ENCODE measurements at regions not wholly inside any gene's neighbourhood (a gene's known extent, or its start where the extent isn't known, plus 50 kb on each side); places are given as distances from the start of the nearest gene placed in this dataset.

- no peaks in the 10 kb centered on the region for H3K4me1 ChIP-seq (ENCODE audit: insufficient read depth)
- 85% methylated on average over 9 of the region's 9 CpGs for WGBS (ENCODE audit: low lambda C conversion rate, missing lambda C conversion rate)
Measured at GRCh38 chr10:2782950-2783349, 284.4 kb upstream of the PFKP start.

GRCh38 chr10:2782265-2782664, 285.1 kb upstream of the PFKP start:
- no peaks in the 10 kb centered on the region for H3K9me3 ChIP-seq (ENCODE audit: low read depth)
- H3K27me3 ChIP-seq = no peaks in the 10 kb centered on the region
- H3K27ac ChIP-seq = no peak overlapping the region
- H3K36me3 ChIP-seq (replicated peaks; ENCODE audit: insufficient read depth, low read depth) = no peaks in the 10 kb centered on the region
- no peaks in the 10 kb centered on the region for H4K20me1 ChIP-seq (ENCODE audit: insufficient read depth, poor library complexity, severe bottlenecking)
- no peaks in the 10 kb centered on the region for H3K9me2 ChIP-seq (replicated peaks; ENCODE audit: insufficient read depth)
- H3K4me3 ChIP-seq = no peak overlapping the region
- TF ChIP-seq CTCF (IDR thresholded peaks at IDR 0.05; ENCODE audit: poor library complexity) (no peak), EZH2 (IDR thresholded peaks at IDR 0.05; ENCODE audit: borderline replicate concordance) (no peak), EZH2phosphoT487 (IDR thresholded peaks at IDR 0.05; ENCODE audit: low read depth, severe bottlenecking, unreplicated experiment) (no peak)
- H3K4me2 ChIP-seq = no peak overlapping the region
- DNase-seq (ENCODE audit: low spot score) = no peak
- no peaks in the 10 kb centered on the region for H3K79me2 ChIP-seq
- no peak overlapping the region for H2AFZ ChIP-seq
- H3K4me1 ChIP-seq (ENCODE audit: insufficient read depth) = no peaks in the 10 kb centered on the region
- 76% methylated on average over 3 of the region's 3 CpGs for WGBS (ENCODE audit: low lambda C conversion rate, missing lambda C conversion rate)

More at GRCh38 chr10:2782950-2783349, 284.4 kb upstream of the PFKP start:
- H3K4me3 ChIP-seq = no peak overlapping the region
- no peaks in the 10 kb centered on the region for H3K79me2 ChIP-seq
- no peaks in the 10 kb centered on the region for H3K27me3 ChIP-seq
- H3K9me3 ChIP-seq (ENCODE audit: low read depth) = no peaks in the 10 kb centered on the region
- no peaks in the 10 kb centered on the region for H4K20me1 ChIP-seq (ENCODE audit: insufficient read depth, poor library complexity, severe bottlenecking)
- no peak for DNase-seq (ENCODE audit: low spot score)
- no peaks in the 10 kb centered on the region for H3K36me3 ChIP-seq (replicated peaks; ENCODE audit: insufficient read depth, low read depth)
- no peak for TF ChIP-seq CTCF (IDR thresholded peaks at IDR 0.05; ENCODE audit: poor library complexity)
- TF ChIP-seq EZH2phosphoT487 (IDR thresholded peaks at IDR 0.05; ENCODE audit: low read depth, severe bottlenecking, unreplicated experiment) = no peak
- TF ChIP-seq EZH2 (IDR thresholded peaks at IDR 0.05; ENCODE audit: borderline replicate concordance) = no peak
- no peak overlapping the region for H3K27ac ChIP-seq
- H3K4me2 ChIP-seq = no peak overlapping the region
- H2AFZ ChIP-seq = no peak overlapping the region
- H3K9me2 ChIP-seq (replicated peaks; ENCODE audit: insufficient read depth) = no peaks in the 10 kb centered on the region

- TF ChIP-seq CTCF (IDR thresholded peaks at IDR 0.05; ENCODE audit: poor library complexity) (no peak), EZH2phosphoT487 (IDR thresholded peaks at IDR 0.05; ENCODE audit: low read depth, severe bottlenecking, unreplicated experiment) (no peak), EZH2 (IDR thresholded peaks at IDR 0.05; ENCODE audit: borderline replicate concordance) (no peak)
- no peak for DNase-seq (ENCODE audit: low spot score)
- Histone ChIP-seq H3K9me2 (replicated peaks; ENCODE audit: insufficient read depth) (no peaks in the 10 kb centered on the region), H3K36me3 (replicated peaks; ENCODE audit: insufficient read depth, low read depth) (no peaks in the 10 kb centered on the region), H3K4me2 (no peak overlapping the region), H4K20me1 (ENCODE audit: insufficient read depth, poor library complexity, severe bottlenecking) (no peaks in the 10 kb centered on the region), H3K4me1 (ENCODE audit: insufficient read depth) (no peaks in the 10 kb centered on the region), H3K4me3 (no peak overlapping the region), H3K27me3 (no peaks in the 10 kb centered on the region), H3K9me3 (ENCODE audit: low read depth) (no peaks in the 10 kb centered on the region), H2AFZ (no peak overlapping the region), H3K27ac (no peak overlapping the region), H3K79me2 (no peaks in the 10 kb centered on the region)
- 86% methylated on average over 5 of the region's 5 CpGs for WGBS (ENCODE audit: low lambda C conversion rate, missing lambda C conversion rate)
Measured at GRCh38 chr10:2777666-2778355, 289.5 kb upstream of the PFKP start.
